Gastroesophageal sphincter (tissue), 3 donors: ENCODE measurements at regions not wholly inside any gene's neighbourhood (a gene's known extent, or its start where the extent isn't known, plus 50 kb on each side); places are given as distances from the start of the nearest gene placed in this dataset.

ENCODE experiments used
- POLR2A ChIP-seq, 2 donors: fragments of 450-650 bp; IDR thresholded peaks; one replicate each; pipeline ENCODE4 v1.6.1; 2017; ENCODE audit warnings: antibody characterized with exemption in 2 of 2, mild to moderate bottlenecking in 2 of 2, moderate library complexity in 1 of 2
- TF ChIP-seq, protein P1 (sequence below), 4 experiments: fragments of 200-600 bp in 2 of 4; fragments of 450-650 bp in 2 of 4; sonication (generic) in 1 of 4; IDR thresholded peaks; one replicate each; pipeline ENCODE4 v1.5.1; 2017 to 2019; ENCODE audit warnings: antibody characterized with exemption in 4 of 4, mild to moderate bottlenecking in 2 of 4, moderate library complexity in 2 of 4

- TF ChIP-seq, protein P1, sequence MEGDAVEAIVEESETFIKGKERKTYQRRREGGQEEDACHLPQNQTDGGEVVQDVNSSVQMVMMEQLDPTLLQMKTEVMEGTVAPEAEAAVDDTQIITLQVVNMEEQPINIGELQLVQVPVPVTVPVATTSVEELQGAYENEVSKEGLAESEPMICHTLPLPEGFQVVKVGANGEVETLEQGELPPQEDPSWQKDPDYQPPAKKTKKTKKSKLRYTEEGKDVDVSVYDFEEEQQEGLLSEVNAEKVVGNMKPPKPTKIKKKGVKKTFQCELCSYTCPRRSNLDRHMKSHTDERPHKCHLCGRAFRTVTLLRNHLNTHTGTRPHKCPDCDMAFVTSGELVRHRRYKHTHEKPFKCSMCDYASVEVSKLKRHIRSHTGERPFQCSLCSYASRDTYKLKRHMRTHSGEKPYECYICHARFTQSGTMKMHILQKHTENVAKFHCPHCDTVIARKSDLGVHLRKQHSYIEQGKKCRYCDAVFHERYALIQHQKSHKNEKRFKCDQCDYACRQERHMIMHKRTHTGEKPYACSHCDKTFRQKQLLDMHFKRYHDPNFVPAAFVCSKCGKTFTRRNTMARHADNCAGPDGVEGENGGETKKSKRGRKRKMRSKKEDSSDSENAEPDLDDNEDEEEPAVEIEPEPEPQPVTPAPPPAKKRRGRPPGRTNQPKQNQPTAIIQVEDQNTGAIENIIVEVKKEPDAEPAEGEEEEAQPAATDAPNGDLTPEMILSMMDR (IDR thresholded peaks at IDR 0.05) = no peak
- TF ChIP-seq POLR2A (IDR thresholded peaks at IDR 0.05) = no peak
Measured at GRCh38 chr3:29070959-29071634, 209.8 kb upstream of the RBMS3 start.
